CD8-positive, alpha-beta memory T cell (primary cell): ENCODE measurements at regions not wholly inside any gene's neighbourhood (a gene's known extent, or its start where the extent isn't known, plus 50 kb on each side); places are given as distances from the start of the nearest gene placed in this dataset.

ENCODE experiments used
- CTCF ChIA-PET: fragments of 350-600 bp; sonication (Branson Sonifier 250); formaldehyde crosslinking; loops from one replicate; lab custom pipeline; 2021; ENCODE audit warnings: antibody characterized with exemption; lab: Charles Lee
- POLR2A ChIA-PET: fragments of 350-600 bp; sonication (Branson Sonifier 250); formaldehyde crosslinking; loops from one replicate; lab custom pipeline; 2021; ENCODE audit warnings: antibody characterized with exemption; lab: Charles Lee
- DNase-seq, 5 donors: peaks; one replicate each; pipeline versions ENCODE4 v3.0.0 to v3.0.0-alpha.2; 2020 to 2022; ENCODE audit warnings: mixed read lengths in 1 of 5
- H3K27ac ChIP-seq: one replicate; pipeline ENCODE4 v1.7.0; 2013; ENCODE audit warnings: low read depth, mild to moderate bottlenecking, low read length, moderate library complexity
- H3K27me3 ChIP-seq: 2 replicates; pipeline ENCODE4 v1.7.0; 2013; ENCODE audit warnings: low read length, mild to moderate bottlenecking; ENCODE audit not compliant: insufficient read depth, poor library complexity, severe bottlenecking
- H3K36me3 ChIP-seq: 2 replicates; pipeline ENCODE4 v1.7.0; 2013; ENCODE audit warnings: mild to moderate bottlenecking, low read length, moderate library complexity; ENCODE audit not compliant: insufficient read depth
- H3K4me1 ChIP-seq: 2 replicates; pipeline ENCODE4 v1.7.0; 2013; ENCODE audit warnings: mild to moderate bottlenecking, low read length, moderate library complexity; ENCODE audit not compliant: insufficient read depth
- H3K4me3 ChIP-seq: 2 replicates; pipeline ENCODE4 v1.7.0; 2013; ENCODE audit warnings: mild to moderate bottlenecking, low read length
- H3K9me3 ChIP-seq: 2 replicates; pipeline ENCODE4 v1.7.0; 2013; ENCODE audit warnings: mild to moderate bottlenecking, low read length
- H3K27ac Mint-ChIP-seq, 8 donors: one replicate each; pipeline ENCODE4 v1.8.0; 2020 to 2021; ENCODE audit warnings: mixed read lengths in 8 of 8, mild to moderate bottlenecking in 6 of 8, inconsistent platforms in 3 of 8, moderate library complexity in 3 of 8
- H3K27me3 Mint-ChIP-seq, 2 donors: one replicate each; pipeline ENCODE4 v1.8.0; 2020 to 2021; ENCODE audit warnings: mixed read lengths in 2 of 2, mild to moderate bottlenecking in 1 of 2, moderate library complexity in 1 of 2
- H3K36me3 Mint-ChIP-seq, 3 donors: one replicate each; pipeline ENCODE4 v1.8.0; 2020 to 2021; ENCODE audit warnings: mixed read lengths in 3 of 3, inconsistent platforms in 1 of 3, mild to moderate bottlenecking in 1 of 3
- H3K4me1 Mint-ChIP-seq, 3 donors: one replicate each; pipeline ENCODE4 v1.8.0; 2020 to 2021; ENCODE audit warnings: mixed read lengths in 3 of 3, inconsistent platforms in 1 of 3, mild to moderate bottlenecking in 1 of 3
- H3K4me3 Mint-ChIP-seq, 7 donors: one replicate each; pipeline ENCODE4 v1.8.0; 2020 to 2021; ENCODE audit warnings: mixed read lengths in 7 of 7, mild to moderate bottlenecking in 6 of 7, moderate library complexity in 4 of 7, inconsistent platforms in 2 of 7
- H3K9me3 Mint-ChIP-seq, 5 donors: one replicate each; pipeline ENCODE4 v1.8.0; 2020 to 2022; ENCODE audit warnings: mixed read lengths in 5 of 5, mild to moderate bottlenecking in 3 of 5, moderate library complexity in 2 of 5, inconsistent platforms in 1 of 5

DNA sequence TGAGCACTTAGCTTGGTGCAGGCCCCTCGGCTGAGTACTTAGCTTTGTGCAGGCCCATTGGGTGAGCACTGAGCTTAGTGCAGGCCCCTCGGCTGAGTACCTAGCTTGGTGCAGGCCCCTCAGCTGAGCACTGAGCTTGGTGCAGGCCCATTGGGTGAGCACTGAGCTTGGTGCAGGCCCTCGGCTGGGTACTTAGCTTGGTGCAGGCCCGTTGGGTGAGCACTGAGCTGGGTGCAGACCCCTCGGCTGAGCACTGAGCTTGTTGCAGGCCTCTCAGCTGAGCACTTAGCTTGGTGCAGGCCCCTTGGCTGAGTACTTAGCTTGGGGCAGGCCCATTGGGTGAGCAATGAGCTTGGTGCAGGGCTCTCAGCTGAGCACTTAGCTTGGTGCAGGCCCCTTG lies 387.1 kb downstream of the THBS2 start:
- CTCF ChIA-PET: interaction anchor here (0.9 to 1.7 kb wide), 2 partner anchors 9 to 14 kb away, joined by 3 to 4 read pairs; no protein-coding TSS in a partner anchor
- H3K36me3 ChIP-seq: no peaks in the 10 kb centered on the region
- Mint-ChIP-seq H3K9me3 (no peaks in the 10 kb centered on the region), H3K4me1 (no peaks in the 10 kb centered on the region), H3K27me3 (peaks cover 0 to 4% of the 10 kb centered on the region in 2 donors), H3K27ac (no peak overlapping the region), H3K36me3 (no peaks in the 10 kb centered on the region), H3K4me3 (no peak overlapping the region)
- H3K27me3 ChIP-seq: no peaks in the 10 kb centered on the region
- H3K4me1 ChIP-seq: no peaks in the 10 kb centered on the region
- DNase-seq: no peak
- H3K4me3 ChIP-seq: no peak overlapping the region
- H3K27ac ChIP-seq: no peak overlapping the region
- H3K9me3 ChIP-seq: no peaks in the 10 kb centered on the region
- POLR2A ChIA-PET: no interaction called here

GRCh38 chr6:168865522-168865921 lies 388.1 kb downstream of the THBS2 start:
- ChIA-PET CTCF (interaction anchor here (0.9 to 1.7 kb wide), 2 partner anchors 8 to 15 kb away, joined by 3 to 4 read pairs; no protein-coding TSS in a partner anchor), POLR2A (no interaction called here)
- no peaks in the 10 kb centered on the region for H3K9me3 Mint-ChIP-seq
- no peak overlapping the region for H3K4me3 Mint-ChIP-seq
- Histone ChIP-seq H3K27ac (no peak overlapping the region), H3K4me1 (no peaks in the 10 kb centered on the region), H3K36me3 (no peaks in the 10 kb centered on the region), H3K27me3 (no peaks in the 10 kb centered on the region), H3K4me3 (no peak overlapping the region), H3K9me3 (no peaks in the 10 kb centered on the region)
- DNase-seq: no peak
- H3K4me1 Mint-ChIP-seq: no peaks in the 10 kb centered on the region
- H3K27me3 Mint-ChIP-seq: peaks cover 0 to 11% of the 10 kb centered on the region in 2 donors
- H3K27ac Mint-ChIP-seq: no peak overlapping the region
- H3K36me3 Mint-ChIP-seq: no peaks in the 10 kb centered on the region

- CTCF ChIA-PET: no interaction called here
- Mint-ChIP-seq H3K4me3 (no peak overlapping the region), H3K27me3 (peaks cover 2 to 13% of the 10 kb centered on the region in 2 donors), H3K9me3 (no peaks in the 10 kb centered on the region), H3K27ac (no peak overlapping the region), H3K4me1 (no peaks in the 10 kb centered on the region), H3K36me3 (no peaks in the 10 kb centered on the region)
- DNase-seq: no peak
- POLR2A ChIA-PET: no interaction called here
- H3K27me3 ChIP-seq: no peaks in the 10 kb centered on the region
- no peak overlapping the region for H3K27ac ChIP-seq
- no peak overlapping the region for H3K4me3 ChIP-seq
- H3K9me3 ChIP-seq: no peaks in the 10 kb centered on the region
- H3K36me3 ChIP-seq: no peaks in the 10 kb centered on the region
- no peaks in the 10 kb centered on the region for H3K4me1 ChIP-seq
These were observed 388.8 kb downstream of the THBS2 start for GRCh38 chr6:168864541-168865460.

DNA sequence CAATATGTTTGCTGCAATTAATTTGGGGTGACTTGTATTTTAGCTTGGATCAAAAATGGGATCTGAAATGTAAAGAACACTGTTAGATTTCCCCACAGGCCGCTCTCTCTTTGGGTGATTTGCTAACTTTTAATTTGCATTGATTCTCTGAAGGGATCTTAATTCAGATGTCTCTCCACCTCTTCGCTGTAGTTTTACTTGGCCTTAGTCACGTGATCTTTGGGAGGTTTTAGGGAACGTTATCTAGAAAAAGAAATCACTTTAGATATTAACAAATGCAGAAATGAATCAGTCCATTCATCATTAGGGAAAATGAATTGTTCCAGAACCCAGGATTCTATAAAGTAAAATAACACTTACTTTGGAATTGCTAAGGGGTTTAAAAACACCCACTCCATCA lies 390.2 kb downstream of the THBS2 start:
- H3K4me3 Mint-ChIP-seq: no peak overlapping the region
- ChIA-PET POLR2A (no interaction called here), CTCF (no interaction called here)
- no peak overlapping the region for H3K27ac ChIP-seq
- H3K4me3 ChIP-seq: no peak overlapping the region
- no peaks in the 10 kb centered on the region for H3K9me3 ChIP-seq
- H3K36me3 Mint-ChIP-seq: no peaks in the 10 kb centered on the region
- H3K36me3 ChIP-seq: no peaks in the 10 kb centered on the region
- H3K4me1 ChIP-seq: no peaks in the 10 kb centered on the region
- DNase-seq: no peak
- peaks cover 2 to 19% of the 10 kb centered on the region in 2 donors for H3K27me3 Mint-ChIP-seq
- H3K27ac Mint-ChIP-seq: no peak overlapping the region
- H3K9me3 Mint-ChIP-seq: no peaks in the 10 kb centered on the region
- no peaks in the 10 kb centered on the region for H3K4me1 Mint-ChIP-seq
- no peaks in the 10 kb centered on the region for H3K27me3 ChIP-seq

DNA sequence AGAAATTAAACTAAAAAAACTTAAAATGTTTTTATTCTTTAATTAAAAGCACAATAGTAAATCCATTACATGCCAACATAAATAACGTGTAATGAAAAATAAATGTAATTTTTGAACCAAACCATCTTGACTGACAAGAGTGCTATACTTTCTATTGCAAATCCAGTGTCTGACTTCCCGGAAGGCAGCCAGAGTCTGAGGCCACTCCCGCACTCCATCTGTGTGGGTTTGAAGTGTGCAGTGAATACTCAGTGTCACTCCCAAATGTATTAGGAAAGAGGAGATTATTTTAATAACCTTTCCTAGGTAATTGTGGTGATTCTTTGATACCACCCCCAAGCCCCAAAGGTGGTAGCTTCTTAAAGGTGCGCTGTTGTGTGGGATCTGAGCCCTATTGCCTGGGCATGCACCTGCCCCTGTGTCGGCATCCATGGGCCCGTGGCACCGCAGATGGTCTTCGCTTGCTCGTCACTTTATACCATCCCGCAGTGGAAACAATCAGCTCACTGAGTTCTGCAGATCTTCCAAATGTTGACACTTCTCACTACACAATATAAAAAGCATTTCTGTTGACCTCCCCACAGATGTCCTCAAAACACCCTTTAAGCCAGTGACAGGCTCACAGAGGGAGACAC lies 391.2 kb downstream of the THBS2 start:
- POLR2A ChIA-PET: no interaction called here
- Histone ChIP-seq H3K27me3 (no peaks in the 10 kb centered on the region), H3K27ac (no peak overlapping the region), H3K9me3 (no peaks in the 10 kb centered on the region), H3K4me3 (no peak overlapping the region), H3K36me3 (no peaks in the 10 kb centered on the region), H3K4me1 (no peaks in the 10 kb centered on the region)
- no peak for DNase-seq
- Mint-ChIP-seq H3K4me3 (no peak overlapping the region), H3K36me3 (no peaks in the 10 kb centered on the region), H3K27me3 (peaks cover 2 to 20% of the 10 kb centered on the region in 2 donors), H3K9me3 (no peaks in the 10 kb centered on the region), H3K4me1 (no peaks in the 10 kb centered on the region), H3K27ac (no peak overlapping the region)
- CTCF ChIA-PET: no interaction called here

DNA sequence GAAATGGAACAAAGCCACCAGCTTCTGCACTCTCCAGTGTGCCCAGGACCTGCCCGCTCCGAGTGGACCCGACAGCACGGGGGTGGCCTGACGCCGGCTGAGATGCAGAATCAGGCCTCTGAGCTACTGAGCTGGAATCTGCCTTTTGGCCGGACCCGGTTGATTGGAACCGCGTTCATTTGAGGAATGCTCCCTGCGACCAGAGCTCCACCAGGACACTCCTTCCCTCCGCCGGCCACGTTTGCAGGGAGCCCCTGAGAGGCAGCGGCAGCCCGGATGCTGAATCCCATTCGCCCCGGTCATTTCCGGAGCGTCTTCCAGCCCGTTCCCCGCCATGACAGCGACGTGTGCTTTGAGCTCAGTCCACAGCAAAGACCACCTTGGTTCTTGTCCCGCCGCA lies 392.7 kb downstream of the THBS2 start:
- Histone ChIP-seq H3K27ac (no peak overlapping the region), H3K4me3 (no peak overlapping the region), H3K27me3 (no peaks in the 10 kb centered on the region), H3K36me3 (no peaks in the 10 kb centered on the region), H3K4me1 (no peaks in the 10 kb centered on the region), H3K9me3 (no peaks in the 10 kb centered on the region)
- Mint-ChIP-seq H3K36me3 (no peaks in the 10 kb centered on the region), H3K4me3 (no peak overlapping the region), H3K27me3 (peaks cover 2 to 20% of the 10 kb centered on the region in 2 donors), H3K4me1 (no peaks in the 10 kb centered on the region), H3K27ac (no peak overlapping the region), H3K9me3 (no peaks in the 10 kb centered on the region)
- no peak for DNase-seq
- ChIA-PET CTCF (no interaction called here), POLR2A (no interaction called here)

DNA sequence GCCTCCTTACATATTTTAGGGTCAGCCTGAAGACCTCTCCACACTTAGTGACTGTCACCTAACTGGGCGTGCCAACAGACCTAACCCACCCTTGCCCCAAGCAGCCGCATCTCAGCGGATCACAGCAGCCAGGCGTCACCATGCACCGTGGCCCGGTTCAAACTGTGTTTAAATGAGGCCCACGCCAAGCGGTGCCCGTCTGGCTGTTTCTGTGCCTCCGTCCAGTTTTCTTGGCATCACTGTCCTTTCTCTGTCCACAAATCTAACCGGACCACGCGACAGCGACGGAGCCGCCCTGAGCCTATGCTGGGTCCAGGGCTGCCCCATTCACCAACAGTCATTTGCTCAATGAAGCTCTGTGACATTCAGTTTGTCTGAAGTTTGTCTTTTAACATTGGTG lies 393.3 kb downstream of the THBS2 start:
- Histone ChIP-seq H3K36me3 (no peaks in the 10 kb centered on the region), H3K4me1 (no peaks in the 10 kb centered on the region), H3K27me3 (no peaks in the 10 kb centered on the region), H3K9me3 (no peaks in the 10 kb centered on the region), H3K27ac (no peak overlapping the region), H3K4me3 (no peak overlapping the region)
- Mint-ChIP-seq H3K9me3 (no peaks in the 10 kb centered on the region), H3K27me3 (peaks cover 2 to 20% of the 10 kb centered on the region in 2 donors), H3K36me3 (no peaks in the 10 kb centered on the region), H3K4me1 (no peaks in the 10 kb centered on the region), H3K4me3 (no peak overlapping the region), H3K27ac (no peak overlapping the region)
- ChIA-PET POLR2A (no interaction called here), CTCF (no interaction called here)
- DNase-seq: no peak

GRCh38 chr6:168858926-168859325 lies 394.7 kb downstream of the THBS2 start:
- no peak overlapping the region for H3K4me3 ChIP-seq
- no peaks in the 10 kb centered on the region for H3K27me3 ChIP-seq
- Mint-ChIP-seq H3K27me3 (peaks cover 2 to 20% of the 10 kb centered on the region in 2 donors), H3K9me3 (no peaks in the 10 kb centered on the region), H3K4me3 (no peak overlapping the region), H3K36me3 (no peaks in the 10 kb centered on the region), H3K4me1 (no peaks in the 10 kb centered on the region), H3K27ac (no peak overlapping the region)
- no peak overlapping the region for H3K27ac ChIP-seq
- ChIA-PET CTCF (no interaction called here), POLR2A (no interaction called here)
- H3K36me3 ChIP-seq: no peaks in the 10 kb centered on the region
- no peak for DNase-seq
- no peaks in the 10 kb centered on the region for H3K9me3 ChIP-seq
- H3K4me1 ChIP-seq: no peaks in the 10 kb centered on the region
